IgD-negative memory B cell (primary cell): ENCODE measurements at regions not wholly inside any gene's neighbourhood (a gene's known extent, or its start where the extent isn't known, plus 50 kb on each side); places are given as distances from the start of the nearest gene placed in this dataset.
A peak's percentile ranks its signal among the peaks of the same experiment; 100 is the strongest.

ENCODE experiments used
- H3K27ac Mint-ChIP-seq, 3 donors: one replicate each; pipeline ENCODE4 v1.8.0; 2020 to 2022; ENCODE audit warnings: mild to moderate bottlenecking in 3 of 3, mixed read lengths in 3 of 3, moderate library complexity in 1 of 3
- H3K27me3 Mint-ChIP-seq: one replicate; pipeline ENCODE4 v1.8.0; 2021; ENCODE audit warnings: mixed read lengths
- H3K36me3 Mint-ChIP-seq: one replicate; pipeline ENCODE4 v1.8.0; 2020; ENCODE audit warnings: mild to moderate bottlenecking, mixed read lengths
- H3K4me1 Mint-ChIP-seq, 3 donors: one replicate each; pipeline ENCODE4 v1.8.0; 2020 to 2022; ENCODE audit warnings: mixed read lengths in 3 of 3, mild to moderate bottlenecking in 1 of 3
- H3K4me3 Mint-ChIP-seq, 4 donors: one replicate each; pipeline ENCODE4 v1.8.0; 2020 to 2022; ENCODE audit warnings: mild to moderate bottlenecking in 4 of 4, mixed read lengths in 4 of 4, moderate library complexity in 3 of 4
- H3K9me3 Mint-ChIP-seq, 3 donors: one replicate each; pipeline ENCODE4 v1.8.0; 2020 to 2021; ENCODE audit warnings: mixed read lengths in 3 of 3, mild to moderate bottlenecking in 1 of 3

- Mint-ChIP-seq H3K27me3 (peaks cover 11% of the 10 kb centered on the region), H3K9me3 (no peaks in the 10 kb centered on the region), H3K27ac (no peak overlapping the region), H3K4me3 (no peak overlapping the region), H3K36me3 (no peaks in the 10 kb centered on the region), H3K4me1 (peaks cover 0 to 3% (median 0%) of the 10 kb centered on the region in 3 donors)
These were observed 499.9 kb upstream of the ZFHX3 start for GRCh38 chr16:73547552-73548403.

GRCh38 chr16:73546341-73546845, 498.5 kb upstream of the ZFHX3 start:
- Mint-ChIP-seq H3K27me3 (peaks cover 13% of the 10 kb centered on the region), H3K9me3 (no peaks in the 10 kb centered on the region), H3K36me3 (no peaks in the 10 kb centered on the region), H3K27ac (no peak overlapping the region), H3K4me3 (no peak overlapping the region), H3K4me1 (peaks cover 0 to 3% (median 0%) of the 10 kb centered on the region in 3 donors)

- H3K4me3 Mint-ChIP-seq, result no peak overlapping the region
- H3K9me3 Mint-ChIP-seq, result no peaks in the 10 kb centered on the region
- H3K27me3 Mint-ChIP-seq, result peaks cover 13% of the 10 kb centered on the region
- no peak overlapping the region for H3K27ac Mint-ChIP-seq
- no peaks in the 10 kb centered on the region for H3K36me3 Mint-ChIP-seq
- H3K4me1 Mint-ChIP-seq, result peaks cover 0 to 3% (median 0%) of the 10 kb centered on the region in 3 donors
These were observed 497.8 kb upstream of the ZFHX3 start for GRCh38 chr16:73545755-73546154.

GRCh38 chr16:73545290-73545689, 497.4 kb upstream of the ZFHX3 start:
- no peaks in the 10 kb centered on the region for H3K36me3 Mint-ChIP-seq
- H3K27ac Mint-ChIP-seq, result no peak overlapping the region
- H3K27me3 Mint-ChIP-seq, result peaks cover 13% of the 10 kb centered on the region
- H3K4me3 Mint-ChIP-seq, result peak overlapping the region in 1 of 4 donors; percentile 54
- no peaks in the 10 kb centered on the region for H3K9me3 Mint-ChIP-seq
- peaks cover 0 to 3% (median 0%) of the 10 kb centered on the region in 3 donors for H3K4me1 Mint-ChIP-seq

- peaks cover 0 to 3% (median 0%) of the 10 kb centered on the region in 3 donors for H3K4me1 Mint-ChIP-seq
- H3K9me3 Mint-ChIP-seq, result no peaks in the 10 kb centered on the region
- peak overlapping the region in 1 of 3 donors; percentile 85 for H3K27ac Mint-ChIP-seq
- H3K36me3 Mint-ChIP-seq, result no peaks in the 10 kb centered on the region
- peaks cover 13% of the 10 kb centered on the region for H3K27me3 Mint-ChIP-seq
- H3K4me3 Mint-ChIP-seq, result no peak overlapping the region
These were observed 496.9 kb upstream of the ZFHX3 start for GRCh38 chr16:73544826-73545225.

- Mint-ChIP-seq H3K27me3 (peaks cover 13% of the 10 kb centered on the region), H3K4me3 (no peak overlapping the region), H3K27ac (peak overlapping the region in 1 of 3 donors; percentile 85), H3K9me3 (no peaks in the 10 kb centered on the region), H3K4me1 (peaks cover 0 to 3% (median 0%) of the 10 kb centered on the region in 3 donors), H3K36me3 (no peaks in the 10 kb centered on the region)
These were observed 496.2 kb upstream of the ZFHX3 start for GRCh38 chr16:73543970-73544599.

- no peak overlapping the region for H3K27ac Mint-ChIP-seq
- no peak overlapping the region for H3K4me3 Mint-ChIP-seq
- H3K27me3 Mint-ChIP-seq, result peaks cover 13% of the 10 kb centered on the region
- H3K4me1 Mint-ChIP-seq, result peaks cover 0 to 3% (median 0%) of the 10 kb centered on the region in 3 donors
- H3K36me3 Mint-ChIP-seq, result no peaks in the 10 kb centered on the region
- H3K9me3 Mint-ChIP-seq, result no peaks in the 10 kb centered on the region
These were observed 495.5 kb upstream of the ZFHX3 start for GRCh38 chr16:73543331-73543969.

- Mint-ChIP-seq H3K27ac (no peak overlapping the region), H3K36me3 (no peaks in the 10 kb centered on the region), H3K9me3 (no peaks in the 10 kb centered on the region), H3K4me3 (no peak overlapping the region), H3K4me1 (peaks cover 0 to 3% (median 0%) of the 10 kb centered on the region in 3 donors), H3K27me3 (peaks cover 11% of the 10 kb centered on the region)
These were observed 495.0 kb upstream of the ZFHX3 start for GRCh38 chr16:73542885-73543284.

- H3K4me3 Mint-ChIP-seq, result no peak overlapping the region
- peaks cover 0 to 2% (median 1%) of the 10 kb centered on the region in 3 donors for H3K9me3 Mint-ChIP-seq
- no peak overlapping the region for H3K27ac Mint-ChIP-seq
- no peaks in the 10 kb centered on the region for H3K4me1 Mint-ChIP-seq
- H3K27me3 Mint-ChIP-seq, result peaks cover 4% of the 10 kb centered on the region
- H3K36me3 Mint-ChIP-seq, result no peaks in the 10 kb centered on the region
These were observed 490.0 kb upstream of the ZFHX3 start for GRCh38 chr16:73537921-73538320.

- H3K36me3 Mint-ChIP-seq, result no peaks in the 10 kb centered on the region
- no peaks in the 10 kb centered on the region for H3K27me3 Mint-ChIP-seq
- no peak overlapping the region for H3K4me3 Mint-ChIP-seq
- H3K4me1 Mint-ChIP-seq, result no peaks in the 10 kb centered on the region
- H3K27ac Mint-ChIP-seq, result no peak overlapping the region
- H3K9me3 Mint-ChIP-seq, result peaks cover 0 to 6% (median 1%) of the 10 kb centered on the region in 3 donors
These were observed 489.0 kb upstream of the ZFHX3 start for GRCh38 chr16:73536931-73537330.

GRCh38 chr16:73531021-73531420, 483.1 kb upstream of the ZFHX3 start:
- H3K9me3 Mint-ChIP-seq, result peaks cover 5 to 8% (median 6%) of the 10 kb centered on the region in 3 donors
- no peak overlapping the region for H3K4me3 Mint-ChIP-seq
- no peaks in the 10 kb centered on the region for H3K27me3 Mint-ChIP-seq
- no peak overlapping the region for H3K27ac Mint-ChIP-seq
- no peaks in the 10 kb centered on the region for H3K36me3 Mint-ChIP-seq
- no peaks in the 10 kb centered on the region for H3K4me1 Mint-ChIP-seq

- Mint-ChIP-seq H3K27me3 (no peaks in the 10 kb centered on the region), H3K9me3 (peaks cover 5 to 8% (median 6%) of the 10 kb centered on the region in 3 donors), H3K4me3 (no peak overlapping the region), H3K4me1 (no peaks in the 10 kb centered on the region), H3K36me3 (no peaks in the 10 kb centered on the region), H3K27ac (no peak overlapping the region)
These were observed 482.6 kb upstream of the ZFHX3 start for GRCh38 chr16:73530529-73530928.

GRCh38 chr16:73529303-73530012, 481.5 kb upstream of the ZFHX3 start:
- Mint-ChIP-seq H3K4me1 (no peaks in the 10 kb centered on the region), H3K4me3 (no peak overlapping the region), H3K9me3 (peaks cover 4 to 8% (median 6%) of the 10 kb centered on the region in 3 donors), H3K27me3 (no peaks in the 10 kb centered on the region), H3K36me3 (no peaks in the 10 kb centered on the region), H3K27ac (peak overlapping the region in 1 of 3 donors; percentile 2)

GRCh38 chr16:73527187-73527586, 479.3 kb upstream of the ZFHX3 start:
- H3K27me3 Mint-ChIP-seq, result no peaks in the 10 kb centered on the region
- H3K4me1 Mint-ChIP-seq, result no peaks in the 10 kb centered on the region
- H3K27ac Mint-ChIP-seq, result no peak overlapping the region
- peaks cover 2% of the 10 kb centered on the region for H3K36me3 Mint-ChIP-seq
- H3K4me3 Mint-ChIP-seq, result no peak overlapping the region
- H3K9me3 Mint-ChIP-seq, result peaks cover 2 to 6% (median 4%) of the 10 kb centered on the region in 3 donors
